ENCODE measurements at regions not wholly inside any gene's neighbourhood (a gene's known extent, or its start where the extent isn't known, plus 50 kb on each side); places are given as distances from the start of the nearest gene placed in this dataset.
A peak's percentile ranks its signal among the peaks of the same experiment; 100 is the strongest.

- DNase-seq (ENCODE audit: low spot score) = no peak
Observed at GRCh38 chr3:65114041-65114440, 426.2 kb upstream of the ADAMTS9 start.

- no peak for DNase-seq (ENCODE audit: low spot score)
Observed at GRCh38 chr3:65112751-65113300, 425.0 kb upstream of the ADAMTS9 start.

GRCh38 chr3:65110661-65111060, 422.9 kb upstream of the ADAMTS9 start:
- DNase-seq (ENCODE audit: low spot score) = no peak

- no peak for DNase-seq (ENCODE audit: low spot score)
Observed at GRCh38 chr3:65109966-65110500, 422.2 kb upstream of the ADAMTS9 start.

- DNase-seq (ENCODE audit: low spot score) = no peak
Observed at GRCh38 chr3:65107174-65107573, 419.4 kb upstream of the ADAMTS9 start.

GRCh38 chr3:65101450-65101849, 413.6 kb upstream of the ADAMTS9 start:
- no peak for DNase-seq (ENCODE audit: low spot score)

- DNase-seq (ENCODE audit: low spot score) = no peak
Observed at GRCh38 chr3:65098400-65098799, 410.6 kb upstream of the ADAMTS9 start.

- DNase-seq (ENCODE audit: low spot score) = no peak
Observed at GRCh38 chr3:65096110-65096745, 408.4 kb upstream of the ADAMTS9 start.

- no peak for DNase-seq (ENCODE audit: low spot score)
Observed at GRCh38 chr3:65094723-65095122, 406.9 kb upstream of the ADAMTS9 start.

- DNase-seq (ENCODE audit: low spot score) = no peak
Observed at GRCh38 chr3:65093641-65094040, 405.8 kb upstream of the ADAMTS9 start.

GRCh38 chr3:65091565-65091964, 403.8 kb upstream of the ADAMTS9 start:
- DNase-seq (ENCODE audit: low spot score) = no peak

GRCh38 chr3:65083240-65083639, 395.4 kb upstream of the ADAMTS9 start:
- DNase-seq (ENCODE audit: low spot score) = no peak

GRCh38 chr3:65081536-65081935, 393.7 kb upstream of the ADAMTS9 start:
- DNase-seq (ENCODE audit: low spot score) = no peak

- peak; percentile 6 for DNase-seq (ENCODE audit: low spot score)
Observed at GRCh38 chr3:65080432-65080831, 392.6 kb upstream of the ADAMTS9 start.

- DNase-seq (ENCODE audit: low spot score) = no peak
Observed at GRCh38 chr3:65079560-65079959, 391.8 kb upstream of the ADAMTS9 start.

- DNase-seq (ENCODE audit: low spot score) = no peak
Observed at GRCh38 chr3:65078748-65079147, 390.9 kb upstream of the ADAMTS9 start.

- DNase-seq (ENCODE audit: low spot score) = no peak
Observed at GRCh38 chr3:65077124-65077523, 389.3 kb upstream of the ADAMTS9 start.

- no peak for DNase-seq (ENCODE audit: low spot score)
Observed at GRCh38 chr3:65070968-65071367, 383.2 kb upstream of the ADAMTS9 start.

- DNase-seq (ENCODE audit: low spot score) = no peak
Observed at GRCh38 chr3:65060904-65061303, 373.1 kb upstream of the ADAMTS9 start.

GRCh38 chr3:65052101-65052500, 364.3 kb upstream of the ADAMTS9 start:
- peak; percentile 11 for DNase-seq (ENCODE audit: low spot score)

GRCh38 chr3:65048151-65048550, 360.4 kb upstream of the ADAMTS9 start:
- no peak for DNase-seq (ENCODE audit: low spot score)

- DNase-seq (ENCODE audit: low spot score) = no peak
Observed at GRCh38 chr3:65045138-65045537, 357.3 kb upstream of the ADAMTS9 start.

- no peak for DNase-seq (ENCODE audit: low spot score)
Observed at GRCh38 chr3:65044401-65044800, 356.6 kb upstream of the ADAMTS9 start.

GRCh38 chr3:65042675-65043074, 354.9 kb upstream of the ADAMTS9 start:
- no peak for DNase-seq (ENCODE audit: low spot score)

Data from H4 (cell line).